Brain pericyte (primary cell): ENCODE measurements at regions not wholly inside any gene's neighbourhood (a gene's known extent, or its start where the extent isn't known, plus 50 kb on each side); places are given as distances from the start of the nearest gene placed in this dataset.

ENCODE experiments used
- DNase-seq: peaks from one replicate; pipeline ENCODE4 v3.0.0-alpha.2; 2012; ENCODE audit warnings: low read depth, low spot score

DNA sequence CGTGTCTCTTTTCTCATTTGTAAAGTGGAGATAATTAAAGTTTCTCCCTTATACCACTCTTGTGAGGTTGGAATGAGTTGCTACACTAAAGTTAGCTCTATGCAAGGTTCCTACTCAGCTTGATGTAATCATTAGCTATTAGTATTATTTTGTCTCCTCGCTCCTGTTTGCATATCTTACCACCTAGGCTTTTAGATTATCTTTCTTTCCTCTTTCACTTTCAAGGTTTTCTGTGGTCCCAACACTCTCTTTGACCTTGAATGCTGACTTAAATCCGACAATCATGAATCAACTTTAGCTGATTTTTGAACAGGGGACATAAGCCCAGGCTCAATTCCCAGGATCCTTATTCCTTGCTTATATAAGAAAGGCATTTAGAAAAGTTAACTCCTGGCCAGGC, 769.7 kb upstream of the GRM7 start:
- no peak for DNase-seq

DNA sequence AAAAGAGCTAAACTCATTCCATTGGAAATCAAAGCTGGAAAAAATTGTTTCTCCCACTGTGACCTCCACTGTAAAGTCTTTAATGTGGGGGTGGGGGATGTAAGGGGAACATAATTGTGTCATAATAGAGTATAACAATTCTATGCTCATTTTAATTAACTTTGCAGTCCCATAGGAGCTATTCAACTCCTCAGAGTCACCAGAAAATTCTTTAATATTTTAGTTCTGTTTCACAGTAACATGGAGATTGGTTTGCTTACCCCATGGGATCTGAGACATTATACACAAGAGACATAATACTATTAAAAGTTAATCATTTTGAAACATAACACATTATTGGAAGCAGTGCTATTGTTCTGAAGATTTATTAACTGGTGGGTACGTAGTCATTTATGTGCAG, 765.9 kb upstream of the GRM7 start:
- DNase-seq: no peak

DNA sequence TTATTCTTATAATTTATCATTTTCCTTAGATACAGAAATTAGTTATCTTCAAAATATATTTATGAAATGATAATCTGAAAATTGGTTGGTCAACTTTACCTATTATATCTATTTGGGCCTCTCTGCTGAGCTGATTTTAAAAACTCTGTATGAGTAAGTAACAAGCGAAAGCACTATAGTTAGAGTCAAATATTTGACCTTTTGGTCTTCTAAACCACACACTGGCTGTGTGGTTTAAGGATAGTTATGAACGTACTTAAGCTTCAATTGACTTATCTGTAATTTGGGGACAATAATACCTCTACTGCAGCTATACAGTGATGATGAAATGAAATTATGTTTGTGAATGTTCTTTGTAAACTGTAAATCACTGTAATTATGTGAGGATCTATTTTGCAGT, 763.9 kb upstream of the GRM7 start:
- DNase-seq: no peak

DNA sequence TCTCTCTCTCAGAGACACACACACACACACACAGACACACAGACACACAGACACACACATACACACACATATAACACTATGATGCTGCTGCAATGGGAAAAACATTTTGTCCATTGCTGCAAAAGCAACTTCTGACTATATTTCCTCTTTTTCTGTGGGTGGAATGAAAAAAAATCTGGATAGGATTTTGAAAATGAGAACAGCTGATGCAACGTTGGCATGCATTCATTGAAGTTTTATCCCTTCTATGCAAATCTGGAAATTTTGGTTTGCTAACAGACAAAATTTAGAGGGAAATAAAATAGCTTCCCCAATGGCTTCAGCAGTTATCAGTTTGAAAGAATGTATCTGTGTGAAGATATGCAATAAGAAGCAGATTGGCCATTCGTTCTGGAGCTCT, 763.4 kb upstream of the GRM7 start:
- no peak for DNase-seq

DNA sequence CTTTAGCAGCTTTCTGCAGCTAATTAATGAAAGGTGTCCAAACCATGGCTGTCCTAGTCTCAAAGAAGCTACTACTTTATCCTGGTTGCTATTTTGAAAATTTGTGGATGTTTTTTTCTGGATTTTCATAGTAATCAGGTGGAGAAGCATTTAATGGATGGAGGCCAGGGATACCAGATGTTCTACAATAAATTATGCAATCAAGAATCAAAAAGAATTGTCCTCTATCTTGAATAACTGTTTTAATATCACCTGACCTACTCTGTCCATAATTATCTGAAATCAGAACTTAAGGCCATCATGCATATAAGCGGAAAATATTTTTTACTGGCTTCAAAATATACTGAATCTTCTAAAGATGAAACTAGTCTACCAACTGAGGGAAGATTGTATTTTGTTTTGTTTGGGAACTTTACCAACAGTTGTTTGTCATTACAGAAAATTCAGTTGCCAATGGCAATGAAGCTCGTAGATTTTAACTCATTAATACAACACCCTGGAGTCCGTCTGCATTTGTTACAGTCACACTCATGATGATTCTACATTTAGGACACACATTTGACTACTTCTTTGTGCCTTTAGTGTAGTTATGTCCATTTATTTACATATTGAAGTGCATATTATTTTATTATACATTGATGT, 762.3 kb upstream of the GRM7 start:
- DNase-seq: no peak

DNA sequence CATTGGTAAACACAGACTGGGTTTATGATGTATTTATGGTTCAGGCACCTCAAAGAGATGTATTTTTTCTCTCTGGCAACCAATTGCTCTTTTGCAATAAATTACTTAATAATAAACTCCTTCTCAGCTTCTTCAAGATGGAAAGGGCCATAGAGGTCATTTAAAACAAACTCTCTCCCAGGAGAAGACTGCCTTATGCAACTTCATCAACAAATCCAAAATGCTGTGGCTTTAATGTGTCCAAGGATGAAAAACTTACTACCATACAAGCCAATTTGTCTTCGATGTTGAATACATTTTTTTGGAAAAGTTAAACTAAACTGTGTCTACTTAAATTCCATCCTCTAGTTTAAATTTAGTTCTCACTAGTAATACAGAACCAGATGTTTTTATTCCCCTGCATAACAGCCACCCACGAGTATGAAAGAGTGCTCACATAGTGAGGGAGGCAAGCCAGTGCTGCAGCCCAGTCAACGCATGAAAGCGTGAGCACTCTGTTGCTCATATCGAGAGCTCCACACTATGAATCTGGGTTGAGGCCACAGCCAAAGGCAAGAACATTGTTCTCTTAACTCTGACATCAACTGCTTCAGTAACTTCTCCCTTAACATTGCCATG, 761.3 kb upstream of the GRM7 start:
- DNase-seq: no peak

- no peak for DNase-seq
Measured at GRCh38 chr3:6105187-6105586, 755.7 kb upstream of the GRM7 start.

DNA sequence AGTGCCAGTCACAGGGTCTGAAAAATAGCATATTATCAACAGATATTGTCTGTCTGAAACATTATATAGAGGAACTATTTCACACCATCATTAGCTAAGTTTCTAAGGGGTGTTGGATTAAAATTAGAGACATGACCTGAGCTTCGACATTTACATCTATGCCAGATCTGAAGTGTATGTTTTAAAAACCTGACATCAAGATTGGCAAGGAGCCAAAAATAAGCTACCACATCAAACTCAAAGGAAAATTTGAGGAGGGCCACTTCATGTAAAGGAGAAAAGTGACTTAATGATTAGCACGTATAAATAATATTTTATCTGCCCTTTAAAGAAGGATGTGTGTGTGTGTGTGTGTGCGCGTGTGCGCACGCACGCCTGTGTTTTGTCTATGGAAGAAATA, 752.0 kb upstream of the GRM7 start:
- no peak for DNase-seq

GRCh38 chr3:6110451-6110850, 750.5 kb upstream of the GRM7 start:
- DNase-seq: no peak

GRCh38 chr3:6112546-6112945, 748.4 kb upstream of the GRM7 start:
- no peak for DNase-seq

DNA sequence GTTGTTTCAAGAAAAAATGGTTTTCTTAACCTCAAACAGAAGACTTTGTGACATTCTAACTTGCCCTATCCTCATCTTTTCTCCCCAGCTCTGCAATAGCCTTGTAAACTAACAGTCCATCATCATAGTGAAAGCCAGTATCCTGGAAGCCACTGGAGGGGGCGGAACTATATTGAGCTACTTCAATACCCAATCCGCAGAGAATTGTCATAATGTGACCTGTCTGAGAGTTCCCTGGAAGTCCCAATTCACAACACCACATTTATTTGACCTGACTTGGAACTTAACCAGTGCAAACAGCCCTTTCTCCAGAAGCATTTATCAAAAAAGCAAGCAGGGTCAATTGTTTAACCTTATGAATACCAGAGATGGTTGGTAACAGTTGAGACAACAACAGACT, 747.6 kb upstream of the GRM7 start:
- DNase-seq: no peak

DNA sequence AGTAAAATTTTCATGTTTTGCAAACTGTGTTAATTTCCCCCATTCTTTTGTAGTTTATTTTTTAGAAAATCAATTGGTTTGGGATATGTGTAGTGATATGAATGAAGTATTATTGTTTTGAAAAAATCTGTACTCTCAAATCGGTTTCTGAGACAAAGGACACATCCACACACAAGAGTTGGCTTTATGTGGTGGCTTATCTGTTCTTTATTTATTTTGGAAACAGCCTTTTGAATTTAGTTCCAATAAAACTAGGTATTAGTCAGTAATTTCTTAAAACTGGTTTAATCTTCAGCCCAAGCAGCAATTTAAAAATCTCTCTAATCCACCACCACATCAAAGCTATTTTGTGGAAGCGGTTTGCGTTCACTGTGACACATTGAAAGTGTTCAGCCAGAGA, 741.5 kb upstream of the GRM7 start:
- no peak for DNase-seq

GRCh38 chr3:6120786-6121185, 740.1 kb upstream of the GRM7 start:
- DNase-seq: no peak

GRCh38 chr3:6124875-6125274, 736.0 kb upstream of the GRM7 start:
- DNase-seq: no peak

- DNase-seq: no peak
Measured at GRCh38 chr3:6125520-6125919, 735.4 kb upstream of the GRM7 start.

- no peak for DNase-seq
Measured at GRCh38 chr3:6132684-6133432, 728.1 kb upstream of the GRM7 start.

GRCh38 chr3:6142707-6143106, 718.2 kb upstream of the GRM7 start:
- DNase-seq: no peak

GRCh38 chr3:6147883-6148282, 713.0 kb upstream of the GRM7 start:
- no peak for DNase-seq

DNA sequence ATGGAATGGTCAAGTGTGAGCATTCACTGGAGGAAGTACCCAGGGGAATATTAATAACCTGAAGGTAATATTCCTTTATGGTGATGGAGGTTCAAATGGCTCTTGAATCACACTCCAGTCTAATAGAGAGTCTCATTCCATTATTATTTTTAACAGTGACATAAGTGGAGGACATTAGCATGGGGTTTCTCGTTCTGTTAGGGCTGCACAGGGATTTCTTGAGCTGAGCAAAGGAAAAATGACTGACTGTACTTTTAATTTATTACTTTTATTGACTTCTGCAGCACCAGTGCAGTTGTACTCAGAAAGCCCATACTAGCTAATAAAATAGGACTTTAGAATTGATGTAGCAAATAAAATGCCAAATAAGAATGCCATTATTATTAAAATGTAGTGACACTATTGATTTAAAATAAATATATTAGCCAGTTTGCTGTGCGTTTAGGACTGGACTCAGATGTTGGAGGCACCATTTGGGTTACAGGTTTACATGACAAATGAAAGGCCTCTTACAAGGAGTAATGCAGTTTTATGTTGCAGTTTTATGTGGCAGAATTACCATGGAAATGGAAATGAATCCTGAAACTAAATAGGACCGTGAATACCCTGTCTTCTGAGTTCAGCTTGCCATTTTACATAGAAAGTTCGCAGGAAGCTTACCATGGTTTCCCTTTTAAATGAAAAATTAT, 705.1 kb upstream of the GRM7 start:
- DNase-seq: no peak

DNA sequence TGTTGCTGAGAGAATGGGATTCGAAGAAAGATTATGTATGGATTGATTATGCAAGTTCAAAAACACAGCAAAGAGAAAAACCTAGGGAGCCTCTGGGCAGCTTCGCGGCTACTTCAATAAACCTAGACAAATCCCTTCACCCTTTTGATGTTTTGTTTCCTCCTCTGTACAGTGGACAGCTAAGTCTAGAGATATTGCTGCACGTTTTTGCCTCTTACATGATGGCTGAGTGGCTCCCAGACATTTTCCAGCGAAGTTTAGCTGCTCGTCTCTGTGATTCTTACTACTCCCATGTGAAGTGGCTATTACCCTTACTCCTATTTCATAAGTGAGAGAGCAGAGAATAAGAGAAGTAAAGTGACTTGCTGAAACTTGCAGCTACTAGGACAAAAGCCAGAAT, 695.0 kb upstream of the GRM7 start:
- DNase-seq: no peak

GRCh38 chr3:6168256-6168655, 692.7 kb upstream of the GRM7 start:
- DNase-seq: no peak

DNA sequence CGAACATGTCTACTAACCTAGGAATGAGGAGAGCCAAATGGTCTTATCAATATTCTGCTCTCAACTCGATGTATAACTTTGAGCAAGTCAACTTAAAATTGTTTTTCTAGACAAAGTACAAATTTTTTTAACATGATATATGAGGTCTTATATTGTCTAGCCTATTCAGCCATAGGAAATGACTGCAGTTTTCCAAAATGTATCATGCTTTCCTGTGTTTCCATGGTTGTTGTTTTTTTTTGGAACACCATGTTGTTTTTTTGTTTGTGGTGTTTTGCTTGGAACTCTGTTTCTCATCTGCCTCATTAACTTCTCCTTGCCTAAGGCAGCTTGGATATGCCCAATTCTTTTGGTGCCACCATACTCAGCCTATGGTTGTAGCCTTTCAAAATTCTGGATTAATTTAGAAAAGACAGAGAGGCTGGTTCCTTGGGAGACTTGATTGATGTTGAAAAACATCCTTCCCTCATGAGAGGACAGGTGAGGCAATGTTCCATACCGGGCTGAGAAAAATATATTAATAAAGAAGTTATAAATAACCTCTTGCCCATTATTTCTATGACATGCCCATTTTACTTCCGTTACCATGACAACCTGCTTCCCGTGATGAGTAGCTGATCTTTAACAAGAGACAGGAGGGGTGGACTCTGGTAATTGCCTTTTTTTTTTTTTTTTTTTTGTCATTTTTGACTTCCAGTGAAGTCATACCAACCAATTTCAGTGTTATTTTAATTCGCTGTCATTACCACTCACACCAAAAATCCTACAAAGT, 687.9 kb upstream of the GRM7 start:
- DNase-seq: no peak
